Superior temporal gyrus (tissue), 1 donor: ENCODE measurements at regions not wholly inside any gene's neighbourhood (a gene's known extent, or its start where the extent isn't known, plus 50 kb on each side); places are given as distances from the start of the nearest gene placed in this dataset.
"Not testable (repeated sequence)": the region's sequence is repeated elsewhere in the genome, so short reads cannot be mapped to it uniquely, and the experiment has no call there.

Experiments used
- DNase-seq: peaks from one replicate; pipeline ENCODE4 v3.0.0-alpha.2; 2016; ENCODE audit errors: extremely low spot score

DNA sequence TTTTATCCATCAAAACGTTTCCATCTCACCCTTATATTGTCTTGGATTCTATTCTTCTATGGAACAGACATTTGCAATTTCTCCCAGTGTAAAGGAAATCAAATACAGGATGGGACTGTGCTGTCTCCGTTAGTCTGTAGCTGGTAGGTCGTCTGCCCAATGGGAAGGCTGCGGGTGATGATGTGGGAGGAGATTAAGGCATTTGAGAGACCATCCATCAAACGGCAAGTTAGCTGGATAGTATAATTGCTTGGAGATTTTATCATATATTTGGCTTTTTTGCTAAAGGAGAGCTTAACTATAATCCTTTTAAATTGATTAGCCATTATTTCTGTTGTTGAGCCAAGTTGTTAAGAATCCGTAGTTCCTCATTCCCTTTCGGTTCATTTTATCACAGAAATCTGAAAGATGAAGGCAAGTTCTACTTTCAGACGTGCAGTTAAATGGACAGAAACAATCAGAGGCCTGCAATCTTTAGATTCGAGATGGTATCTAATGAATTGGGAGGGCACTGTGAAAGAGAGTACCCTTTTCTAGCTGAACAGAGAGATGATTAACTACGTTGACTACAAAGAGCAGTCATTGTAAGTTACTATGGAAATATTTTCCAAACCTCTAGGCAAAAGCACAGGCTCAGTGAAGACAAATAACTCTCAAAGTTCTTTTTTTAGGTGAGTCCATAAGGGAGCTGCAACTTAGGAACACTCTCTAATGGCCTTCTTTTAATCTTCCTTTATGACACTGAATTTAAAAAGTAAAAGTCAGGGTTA is 253.3 kb upstream of the KIAA1217 start:
- DNase-seq, result no peak

- DNase-seq, result no peak
Observed at GRCh38 chr10:23965123-23965522, 243.8 kb upstream of the KIAA1217 start.

DNA sequence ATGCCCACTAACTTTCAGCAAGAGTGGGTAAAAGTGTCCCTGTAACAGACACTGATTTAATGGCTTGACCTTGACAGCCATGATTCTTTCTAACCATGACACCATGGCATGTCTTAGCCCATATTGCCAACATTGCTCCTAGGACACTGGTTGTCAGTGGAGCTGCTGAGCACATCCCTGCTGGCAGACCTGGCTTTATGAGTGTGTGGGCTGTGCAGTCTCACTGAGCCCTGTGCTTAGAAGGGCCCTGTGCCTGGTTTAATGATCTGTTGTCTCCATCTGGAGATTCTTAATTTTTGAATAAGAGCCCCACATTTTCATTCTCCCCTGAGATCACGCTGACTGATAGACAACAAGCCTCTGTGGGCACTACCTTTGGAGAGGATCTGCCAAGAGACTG is 243.1 kb upstream of the KIAA1217 start:
- DNase-seq, result no peak

DNA sequence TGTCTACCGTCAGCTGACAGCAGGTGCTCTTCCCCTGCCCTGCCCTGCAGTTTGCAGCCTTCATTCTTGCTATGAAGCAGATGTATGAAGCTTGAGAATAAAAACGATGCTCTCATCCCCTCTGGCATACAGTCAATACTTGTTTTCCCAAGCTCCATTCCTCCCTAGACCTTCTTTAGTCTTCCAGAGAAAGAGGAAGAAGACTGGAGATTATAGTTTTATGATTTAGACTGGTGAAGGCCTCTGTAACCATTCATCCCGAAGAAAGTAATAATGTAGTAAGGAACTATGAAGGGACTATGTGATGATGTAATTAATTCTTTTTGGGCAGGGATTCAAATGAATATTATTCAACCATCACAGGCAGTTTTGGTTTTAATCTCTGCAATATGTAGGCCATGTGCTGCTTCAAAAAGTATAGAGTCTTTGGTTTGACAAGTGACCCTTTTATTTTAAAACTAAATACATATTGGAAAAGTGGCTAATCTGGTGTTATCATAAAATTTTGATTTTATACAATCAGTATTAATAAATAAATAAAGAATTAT is 242.4 kb upstream of the KIAA1217 start:
- DNase-seq, result no peak

DNA sequence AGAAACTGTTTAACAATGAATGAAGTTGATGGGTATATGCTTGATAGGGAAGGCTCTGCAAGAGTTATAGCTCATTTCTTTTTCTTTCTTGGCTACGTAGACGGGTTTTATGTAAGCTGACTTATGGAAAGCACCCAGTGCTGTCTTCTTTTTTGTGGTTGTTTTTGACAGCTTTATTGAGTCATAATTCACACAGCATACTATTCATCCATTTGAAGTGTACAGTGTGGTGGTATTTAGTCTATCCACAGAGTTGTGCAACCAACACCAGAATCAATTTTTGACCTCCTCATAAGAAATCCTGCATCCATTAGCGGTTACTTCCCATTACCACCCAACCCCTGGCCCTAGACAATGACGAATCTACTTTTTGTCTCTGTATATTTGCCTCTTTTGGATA is 240.6 kb upstream of the KIAA1217 start:
- peak; percentile 40 for DNase-seq

DNA sequence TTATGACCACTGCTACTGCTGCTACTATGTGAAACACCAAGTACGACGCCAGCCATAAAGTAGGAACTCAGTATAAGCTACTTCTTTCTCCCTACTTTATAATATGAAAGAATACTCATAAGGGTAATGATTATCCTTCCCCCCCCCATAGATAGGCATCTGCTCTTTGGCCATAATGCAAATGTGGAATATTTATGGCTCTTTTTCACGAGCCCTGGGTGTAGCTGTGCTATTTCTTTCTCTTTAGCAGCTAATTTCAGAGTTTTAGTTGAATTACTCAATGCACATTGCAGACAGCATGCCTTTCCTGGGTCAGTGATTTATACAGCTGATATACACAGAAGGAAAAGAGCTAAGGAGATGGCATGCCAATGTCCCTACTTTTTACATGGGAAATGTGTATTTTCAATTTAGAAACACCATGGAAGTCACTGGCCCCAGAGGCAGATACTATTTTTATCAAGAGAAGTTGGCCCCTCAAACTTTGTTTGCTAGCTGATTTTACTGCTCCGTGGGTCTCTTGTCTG is 234.1 kb upstream of the KIAA1217 start:
- no peak for DNase-seq

DNA sequence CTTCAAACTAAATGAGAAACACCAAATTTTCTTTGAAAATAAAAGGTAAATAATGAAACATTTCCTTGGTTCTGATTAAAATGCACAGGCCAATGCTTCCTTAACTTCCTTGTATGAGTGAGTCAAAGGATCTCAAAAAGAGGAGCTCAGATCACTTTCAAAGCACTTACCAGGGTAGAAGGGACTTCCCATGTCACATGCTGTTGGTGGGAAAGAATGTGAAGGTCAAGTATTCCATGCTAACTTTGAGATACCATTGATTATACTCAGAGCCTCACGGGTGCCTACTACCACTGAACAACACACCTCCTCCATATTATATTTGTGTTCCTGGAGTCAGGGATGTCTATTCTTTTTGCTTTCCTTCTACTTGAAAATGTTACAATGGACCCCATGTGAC is 233.5 kb upstream of the KIAA1217 start:
- no peak for DNase-seq

DNA sequence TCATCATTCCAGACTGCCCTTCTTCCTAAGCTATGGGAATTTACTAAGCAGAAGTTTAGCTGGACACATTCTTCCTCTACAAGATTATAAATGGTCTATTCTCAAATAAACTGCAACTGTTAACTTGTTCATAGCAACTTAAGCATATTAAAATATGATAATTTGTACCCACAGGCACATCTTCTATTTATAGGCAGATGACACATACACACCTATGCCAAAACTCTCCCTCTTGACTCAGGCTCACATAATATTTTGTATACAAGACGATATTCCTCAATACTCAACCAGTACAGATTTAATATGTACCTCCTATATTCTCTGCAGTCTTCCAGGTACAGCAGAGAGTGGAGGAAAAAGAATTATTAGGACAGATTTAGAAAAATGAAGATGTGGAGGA is 232.7 kb upstream of the KIAA1217 start:
- no peak for DNase-seq

GRCh38 chr10:23978317-23978716 is 230.6 kb upstream of the KIAA1217 start:
- no peak for DNase-seq

DNA sequence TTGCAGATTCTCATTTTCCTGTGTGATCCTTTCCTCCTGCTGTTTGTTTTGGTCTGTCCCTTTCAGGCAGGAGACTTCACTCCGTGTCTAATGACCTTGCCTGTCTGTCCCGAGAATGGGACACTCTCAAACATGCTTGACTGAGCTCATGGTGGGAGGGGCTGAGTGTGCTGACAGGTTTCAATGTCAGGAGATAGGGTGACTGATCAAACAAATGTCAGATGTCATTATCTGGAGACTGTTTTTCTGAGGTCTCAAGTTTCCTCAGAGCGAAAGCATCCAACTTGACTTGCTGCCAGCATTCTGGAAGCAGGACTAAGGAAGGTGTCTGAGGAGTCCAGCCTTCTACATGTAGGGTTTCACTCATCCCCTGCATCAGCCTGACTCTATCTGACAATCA is 228.8 kb upstream of the KIAA1217 start:
- DNase-seq, result no peak

GRCh38 chr10:23981520-23982309 is 227.2 kb upstream of the KIAA1217 start:
- DNase-seq, result no peak

GRCh38 chr10:23984405-23984804 is 224.5 kb upstream of the KIAA1217 start:
- DNase-seq, result not testable (repeated sequence)

GRCh38 chr10:23988006-23988405 is 220.9 kb upstream of the KIAA1217 start:
- DNase-seq, result no peak

DNA sequence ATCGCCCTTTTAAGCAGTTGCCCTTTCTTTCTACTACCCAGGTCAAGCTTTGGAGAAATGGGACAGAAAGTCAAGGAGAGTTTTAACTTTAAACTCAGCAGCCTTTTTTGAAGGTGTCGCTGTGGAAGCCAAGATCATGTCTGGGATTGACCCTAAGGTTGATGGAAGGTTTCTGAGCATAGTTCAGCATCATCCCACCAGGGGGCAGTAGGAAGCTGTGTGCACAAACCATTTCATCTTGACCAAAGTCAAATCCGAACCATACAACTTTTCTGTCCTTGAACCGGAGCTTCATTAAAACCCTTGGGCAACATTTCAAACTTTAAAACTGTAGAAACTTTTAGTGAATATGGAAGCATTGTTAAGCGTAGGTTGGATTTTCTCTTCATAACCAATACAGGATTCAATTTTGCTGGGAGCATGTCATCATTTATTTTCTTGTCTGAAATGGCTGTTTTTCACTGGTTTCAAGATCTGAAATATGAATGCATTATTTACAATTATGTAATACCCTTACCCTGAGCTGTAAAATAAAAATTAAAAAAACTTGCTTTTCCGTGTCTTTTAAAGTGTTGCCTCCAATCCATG is 214.4 kb upstream of the KIAA1217 start:
- DNase-seq, result peak; percentile 77

- DNase-seq, result no peak
Observed at GRCh38 chr10:23999445-23999844, 209.5 kb upstream of the KIAA1217 start.

- no peak for DNase-seq
Observed at GRCh38 chr10:24000271-24000813, 208.6 kb upstream of the KIAA1217 start.

GRCh38 chr10:24006741-24007140 is 202.2 kb upstream of the KIAA1217 start:
- DNase-seq, result no peak

DNA sequence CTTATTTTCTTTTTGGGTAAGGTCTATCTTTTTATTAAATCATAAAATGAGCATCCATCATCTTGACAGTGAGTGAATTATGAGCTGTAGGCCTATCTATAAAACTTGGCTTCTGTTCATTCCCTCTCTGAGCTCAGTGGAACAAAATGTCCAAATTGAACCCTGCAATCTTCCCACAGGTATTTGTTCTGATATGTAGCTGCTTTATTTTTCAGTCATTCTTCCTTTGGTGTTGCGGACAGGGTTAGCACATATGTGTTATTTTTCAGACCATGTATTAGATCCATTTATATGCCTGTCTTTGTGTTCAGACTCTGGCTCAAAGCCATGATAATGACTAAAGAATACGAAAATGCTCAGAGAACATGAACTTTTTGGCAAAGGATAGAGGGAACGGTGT is 201.6 kb upstream of the KIAA1217 start:
- DNase-seq, result no peak

DNA sequence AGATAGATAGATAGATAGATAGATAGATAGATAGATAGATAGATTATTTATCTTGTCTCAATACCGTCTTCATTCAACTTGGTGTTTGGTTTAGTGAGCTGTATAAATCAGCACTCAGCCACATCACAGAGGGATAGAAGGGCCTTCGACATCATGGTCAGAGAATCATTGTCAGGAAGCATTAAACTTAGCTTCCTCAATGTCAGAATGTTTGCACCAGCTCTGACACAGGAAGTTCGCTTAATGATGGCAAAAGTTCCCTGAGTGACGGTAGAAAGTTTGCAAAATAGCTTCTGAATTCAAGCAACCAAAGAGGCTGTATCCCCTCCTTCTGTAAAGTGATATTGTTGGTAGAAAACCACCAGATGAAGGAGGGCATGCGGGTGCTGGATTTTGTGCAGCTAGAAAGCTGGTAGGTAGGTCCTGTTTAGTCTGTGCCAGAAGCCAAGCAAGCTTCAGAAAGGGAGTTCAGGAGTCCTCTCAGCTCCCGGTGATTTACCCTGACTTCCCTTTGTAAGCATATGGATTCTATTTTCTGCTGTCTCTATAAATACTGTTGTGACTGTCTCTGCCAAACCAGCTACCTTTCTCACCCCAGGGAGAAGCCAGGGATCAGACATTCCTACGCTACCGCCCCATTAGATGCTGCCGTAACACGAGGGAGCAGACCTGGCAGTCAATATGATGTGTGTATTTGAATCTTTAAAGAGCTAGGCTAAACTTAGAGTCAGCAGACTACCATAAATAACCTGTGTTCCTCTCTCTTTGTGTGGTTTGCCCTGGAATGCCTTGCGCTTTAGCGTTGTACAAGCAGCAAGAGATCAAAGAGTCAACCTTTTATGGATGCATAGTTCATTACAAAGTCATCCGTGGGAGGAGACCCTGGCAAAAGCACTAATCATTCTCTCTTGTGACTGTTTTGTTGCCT is 200.5 kb upstream of the KIAA1217 start:
- DNase-seq, result no peak

- no peak for DNase-seq
Observed at GRCh38 chr10:24009115-24009514, 199.8 kb upstream of the KIAA1217 start.

- DNase-seq, result no peak
Observed at GRCh38 chr10:24009736-24010135, 199.2 kb upstream of the KIAA1217 start.
